Panc1 (cell line): ENCODE measurements at regions not wholly inside any gene's neighbourhood (a gene's known extent, or its start where the extent isn't known, plus 50 kb on each side); places are given as distances from the start of the nearest gene placed in this dataset.

ENCODE experiments used
- ATAC-seq: fragments of 200-7000 bp; cut with Tn5 transposase; 2 replicates; pipeline ENCODE4 v1.9.1; 2020; ENCODE audit warnings: mild to moderate bottlenecking, moderate library complexity
- BruUV-seq: library from RNA; stranded (reverse); fragments of 400-500 nt; replicated peaks from 2 replicates; lab custom pipeline; 2021; lab: Mats Ljungman, UMichigan
- CTCF ChIA-PET: fragments of 300-600 bp; sonication (Branson Sonifier 250); formaldehyde crosslinking; loops from one replicate; lab custom pipeline; 2022; ENCODE audit warnings: antibody characterized with exemption; lab: Charles Lee
- POLR2A ChIA-PET: fragments of 300-600 bp; sonication (Branson Sonifier 250); formaldehyde crosslinking; loops from one replicate; lab custom pipeline; 2022; ENCODE audit warnings: antibody characterized with exemption; lab: Charles Lee
- DNase-seq: peaks from one replicate; pipeline ENCODE4 v3.0.0-alpha.2; 2010; ENCODE audit warnings: low read depth, low spot score
- H3K27ac ChIP-seq: 2 replicates; pipeline ENCODE4 v1.5.1; 2011; ENCODE audit warnings: mild to moderate bottlenecking, low read length, inconsistent platforms
- H3K27me3 ChIP-seq: fragments of 200-500 bp; sonication (Bioruptor generic); 2 replicates; pipeline ENCODE4 v1.6.0; 2014; ENCODE audit warnings: low read length, inconsistent platforms; ENCODE audit not compliant: control insufficient read depth, insufficient read depth
- H3K36me3 ChIP-seq: fragments of 200-500 bp; sonication (Bioruptor generic); 2 replicates; pipeline ENCODE4 v1.5.1; 2014; ENCODE audit warnings: inconsistent platforms, mild to moderate bottlenecking, low read length, moderate library complexity; ENCODE audit not compliant: control insufficient read depth, insufficient read depth
- H3K4me1 ChIP-seq: 2 replicates; pipeline ENCODE4 v1.5.1; 2011; ENCODE audit warnings: inconsistent platforms, mild to moderate bottlenecking, low read length, moderate library complexity; ENCODE audit not compliant: control insufficient read depth, insufficient read depth
- H3K4me3 ChIP-seq, 2 experiments: 2 replicates each; pipeline ENCODE4 v1.5.1; 2011 to 2012; ENCODE audit warnings: low read depth in 2 of 2, low read length in 2 of 2, mild to moderate bottlenecking in 2 of 2, inconsistent platforms in 1 of 2, moderate library complexity in 1 of 2
- H3K9me3 ChIP-seq: fragments of 200-500 bp; sonication (Bioruptor generic); 2 replicates; pipeline ENCODE4 v1.5.1; 2014; ENCODE audit warnings: low read depth, mild to moderate bottlenecking, inconsistent platforms, low read length, moderate library complexity; ENCODE audit not compliant: control insufficient read depth, insufficient read depth
- POLR2AphosphoS5 ChIP-seq: IDR thresholded peaks from 2 replicates; pipeline ENCODE4 v1.6.1; 2012; ENCODE audit warnings: mild to moderate bottlenecking, low read depth, low read length, moderate library complexity
- REST ChIP-seq, 2 experiments: IDR thresholded peaks; 2 replicates each; pipeline ENCODE4 v1.6.1; 2011 to 2012; ENCODE audit warnings: low read depth in 2 of 2, control low read depth in 1 of 2, low read length in 1 of 2, mild to moderate bottlenecking in 1 of 2, moderate library complexity in 1 of 2; ENCODE audit not compliant: insufficient read depth in 1 of 2
- SIN3A ChIP-seq: IDR thresholded peaks from 2 replicates; pipeline ENCODE4 v1.6.1; 2012; ENCODE audit warnings: low read depth, mild to moderate bottlenecking, low read length, moderate library complexity, borderline replicate concordance; ENCODE audit not compliant: insufficient read depth
- TCF7L2 ChIP-seq: IDR thresholded peaks from 2 replicates; pipeline ENCODE4 v1.6.1; 2011; ENCODE audit warnings: mild to moderate bottlenecking, low read depth, low read length, inconsistent platforms
- in situ Hi-C: cut with HindIII; loops from 2 replicates; pipeline ENCODE4 v1.10.0; 2016; ENCODE audit warnings: low sequenced_read_pairs, low pct_unique_long_range_greater_than_20kb
- intact Hi-C: fragments of 100-400 bp; cut with micrococcal nuclease; formaldehyde crosslinking; loops from one replicate; pipeline ENCODE4 v1.10.0; 2022; ENCODE audit not compliant: unreplicated experiment
- TF ChIP-seq, protein P1 (sequence below): fragments of 450-650 bp; IDR thresholded peaks from 2 replicates; pipeline ENCODE4 v1.5.1; 2017; ENCODE audit warnings: mild to moderate bottlenecking

DNA sequence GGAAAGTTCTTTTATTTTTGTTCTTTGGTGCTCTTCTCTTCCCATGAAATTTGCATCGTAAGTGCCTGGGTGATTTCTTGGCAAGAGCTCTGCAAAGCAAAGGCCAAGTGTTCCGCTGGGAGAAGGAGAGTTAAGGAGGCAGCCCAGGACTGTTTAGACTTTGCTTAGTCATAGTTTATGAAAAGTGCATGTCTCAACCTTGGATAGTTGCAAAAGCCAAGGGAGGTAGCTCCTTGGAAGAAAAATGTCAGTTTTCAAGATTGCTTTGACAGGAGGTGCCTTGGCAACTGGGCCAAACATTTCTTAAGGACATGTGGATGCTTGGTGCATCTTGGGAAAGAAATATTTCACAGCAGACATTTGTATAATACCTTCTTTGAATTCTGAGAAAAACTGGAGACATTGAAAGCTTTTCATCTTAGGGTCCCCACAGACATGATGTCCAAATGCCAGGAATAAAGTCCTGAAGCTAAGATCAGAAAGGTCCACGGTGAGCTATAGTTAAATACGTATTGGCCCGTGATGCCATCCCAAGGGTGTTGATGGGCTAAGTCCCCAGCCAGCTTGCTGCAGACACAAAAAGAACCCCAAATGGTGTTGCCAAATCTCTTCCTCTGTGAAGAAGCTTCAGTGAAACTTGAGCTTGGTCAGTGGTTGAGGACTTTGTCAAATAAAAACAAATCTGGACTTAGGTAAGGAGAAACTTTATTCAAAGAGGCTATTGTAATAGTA, 96.3 kb upstream of the THUMPD2 start:
- no peak overlapping the region for H3K27ac ChIP-seq

GRCh38 chr2:39874236-39874635, 95.2 kb upstream of the THUMPD2 start:
- BruUV-seq: no TSS peak
- no peaks in the 10 kb centered on the region for H3K36me3 ChIP-seq
- H3K4me1 ChIP-seq: no peaks in the 10 kb centered on the region; the same call in 1 of the 2 replicates
- ChIA-PET CTCF (no interaction called here), POLR2A (no interaction called here)
- DNase-seq (no peak), ATAC-seq (no peak)
- no peak overlapping the region for H3K27ac ChIP-seq
- in situ Hi-C loops (no loop called here), intact Hi-C loops (no loop called here)
- H3K27me3 ChIP-seq: no peaks in the 10 kb centered on the region
- H3K9me3 ChIP-seq: peaks cover 4% of the 10 kb centered on the region; the same call in 1 of the 2 replicates
- no peak overlapping the region for H3K4me3 ChIP-seq
- TF ChIP-seq SIN3A (no peak), POLR2AphosphoS5 (no peak), REST (IDR thresholded peaks at IDR 0.05; ENCODE audit: insufficient read depth in 1 of 2, low read depth in 2 of 2, low read length in 1 of 2) (no peak), TCF7L2 (no peak)
- TF ChIP-seq, protein P1, sequence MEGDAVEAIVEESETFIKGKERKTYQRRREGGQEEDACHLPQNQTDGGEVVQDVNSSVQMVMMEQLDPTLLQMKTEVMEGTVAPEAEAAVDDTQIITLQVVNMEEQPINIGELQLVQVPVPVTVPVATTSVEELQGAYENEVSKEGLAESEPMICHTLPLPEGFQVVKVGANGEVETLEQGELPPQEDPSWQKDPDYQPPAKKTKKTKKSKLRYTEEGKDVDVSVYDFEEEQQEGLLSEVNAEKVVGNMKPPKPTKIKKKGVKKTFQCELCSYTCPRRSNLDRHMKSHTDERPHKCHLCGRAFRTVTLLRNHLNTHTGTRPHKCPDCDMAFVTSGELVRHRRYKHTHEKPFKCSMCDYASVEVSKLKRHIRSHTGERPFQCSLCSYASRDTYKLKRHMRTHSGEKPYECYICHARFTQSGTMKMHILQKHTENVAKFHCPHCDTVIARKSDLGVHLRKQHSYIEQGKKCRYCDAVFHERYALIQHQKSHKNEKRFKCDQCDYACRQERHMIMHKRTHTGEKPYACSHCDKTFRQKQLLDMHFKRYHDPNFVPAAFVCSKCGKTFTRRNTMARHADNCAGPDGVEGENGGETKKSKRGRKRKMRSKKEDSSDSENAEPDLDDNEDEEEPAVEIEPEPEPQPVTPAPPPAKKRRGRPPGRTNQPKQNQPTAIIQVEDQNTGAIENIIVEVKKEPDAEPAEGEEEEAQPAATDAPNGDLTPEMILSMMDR: no peak

More for the DNA sequence above, 96.3 kb upstream of the THUMPD2 start:
- Histone ChIP-seq H3K4me3 (no peak overlapping the region), H3K4me1 (no peaks in the 10 kb centered on the region; the same call in 1 of the 2 replicates), H3K36me3 (no peaks in the 10 kb centered on the region), H3K27me3 (no peaks in the 10 kb centered on the region), H3K9me3 (peaks cover 4% of the 10 kb centered on the region; the same call in 1 of the 2 replicates)
- DNase-seq (no peak), ATAC-seq (peak; percentile 63; the same call in 1 of the 2 replicates)
- ChIA-PET CTCF (no interaction called here), POLR2A (no interaction called here)
- no peak for TF ChIP-seq SIN3A
- no peak for TF ChIP-seq REST (IDR thresholded peaks at IDR 0.05; ENCODE audit: insufficient read depth in 1 of 2, low read depth in 2 of 2, low read length in 1 of 2)
- TF ChIP-seq POLR2AphosphoS5: no peak
- TF ChIP-seq, protein P1: no peak
- TF ChIP-seq TCF7L2: no peak
- in situ Hi-C loops: no loop called here
- no TSS peak for BruUV-seq
- intact Hi-C loops: no loop called here
